ENCODE measurements at regions not wholly inside any gene's neighbourhood (a gene's known extent, or its start where the extent isn't known, plus 50 kb on each side); places are given as distances from the start of the nearest gene placed in this dataset.

- H3K27ac ChIP-seq: no peak overlapping the region
- no peak for TF ChIP-seq POLR2A (IDR thresholded peaks at IDR 0.05)
- no peak for TF ChIP-seq CTCF (IDR thresholded peaks at IDR 0.05 in 4 of 5, conservative IDR thresholded peaks at IDR 0.05 in 1 of 5)
- H3K36me3 ChIP-seq: no peaks in the 10 kb centered on the region
- no peak for DNase-seq
- no peaks in the 10 kb centered on the region for H3K27me3 ChIP-seq
- H3K4me3 ChIP-seq: no peak overlapping the region
- intact Hi-C loops (cut with DNase I; ENCODE audit: low total_unique reads): no loop called here
- H3K9me3 ChIP-seq: no peaks in the 10 kb centered on the region
- H3K4me1 ChIP-seq: peaks cover 0 to 3% of the 10 kb centered on the region in 2 donors
- in situ Hi-C loops (cut with MboI; ENCODE audit: low sequenced_read_pairs in 4 of 4): no loop called here
- no peak for ATAC-seq
Measured at GRCh38 chr2:2738276-2738675, 407.2 kb upstream of the MYT1L start.

GRCh38 chr2:2735041-2735440 lies 404.0 kb upstream of the MYT1L start:
- ATAC-seq (no peak), DNase-seq (no peak)
- Histone ChIP-seq H3K27ac (no peak overlapping the region), H3K4me1 (no peaks in the 10 kb centered on the region), H3K36me3 (no peaks in the 10 kb centered on the region), H3K4me3 (no peak overlapping the region), H3K9me3 (no peaks in the 10 kb centered on the region), H3K27me3 (no peaks in the 10 kb centered on the region)
- in situ Hi-C loops (cut with MboI; ENCODE audit: low sequenced_read_pairs in 4 of 4) (no loop called here), intact Hi-C loops (cut with DNase I; ENCODE audit: low total_unique reads) (no loop called here)
- TF ChIP-seq POLR2A (IDR thresholded peaks at IDR 0.05) (no peak), CTCF (IDR thresholded peaks at IDR 0.05 in 4 of 5, conservative IDR thresholded peaks at IDR 0.05 in 1 of 5) (no peak)

- Histone ChIP-seq H3K4me1 (no peaks in the 10 kb centered on the region), H3K36me3 (no peaks in the 10 kb centered on the region), H3K27ac (no peak overlapping the region), H3K4me3 (no peak overlapping the region), H3K9me3 (no peaks in the 10 kb centered on the region), H3K27me3 (no peaks in the 10 kb centered on the region)
- no peak for ATAC-seq
- DNase-seq: no peak
- intact Hi-C loops (cut with DNase I; ENCODE audit: low total_unique reads) (no loop called here), in situ Hi-C loops (cut with MboI; ENCODE audit: low sequenced_read_pairs in 4 of 4) (no loop called here)
- TF ChIP-seq CTCF (IDR thresholded peaks at IDR 0.05 in 4 of 5, conservative IDR thresholded peaks at IDR 0.05 in 1 of 5): no peak
- TF ChIP-seq POLR2A (IDR thresholded peaks at IDR 0.05): no peak
Measured at GRCh38 chr2:2734308-2734707, 403.2 kb upstream of the MYT1L start.

- Histone ChIP-seq H3K27me3 (no peaks in the 10 kb centered on the region), H3K36me3 (no peaks in the 10 kb centered on the region), H3K4me1 (no peaks in the 10 kb centered on the region), H3K27ac (no peak overlapping the region), H3K9me3 (no peaks in the 10 kb centered on the region), H3K4me3 (no peak overlapping the region)
- DNase-seq (no peak), ATAC-seq (no peak)
- intact Hi-C loops (cut with DNase I; ENCODE audit: low total_unique reads) (no loop called here), in situ Hi-C loops (cut with MboI; ENCODE audit: low sequenced_read_pairs in 4 of 4) (no loop called here)
- TF ChIP-seq CTCF (IDR thresholded peaks at IDR 0.05 in 4 of 5, conservative IDR thresholded peaks at IDR 0.05 in 1 of 5) (no peak), POLR2A (IDR thresholded peaks at IDR 0.05) (no peak)
Measured at GRCh38 chr2:2733818-2734217, 402.7 kb upstream of the MYT1L start.

- no peak for ATAC-seq
- no peak for DNase-seq
- Histone ChIP-seq H3K27ac (no peak overlapping the region), H3K4me1 (no peaks in the 10 kb centered on the region), H3K9me3 (no peaks in the 10 kb centered on the region), H3K27me3 (no peaks in the 10 kb centered on the region), H3K36me3 (no peaks in the 10 kb centered on the region), H3K4me3 (no peak overlapping the region)
- intact Hi-C loops (cut with DNase I; ENCODE audit: low total_unique reads) (no loop called here), in situ Hi-C loops (cut with MboI; ENCODE audit: low sequenced_read_pairs in 4 of 4) (no loop called here)
- TF ChIP-seq CTCF (IDR thresholded peaks at IDR 0.05 in 4 of 5, conservative IDR thresholded peaks at IDR 0.05 in 1 of 5) (no peak), POLR2A (IDR thresholded peaks at IDR 0.05) (no peak)
Measured at GRCh38 chr2:2732331-2733119, 401.4 kb upstream of the MYT1L start.

Measured in gastrocnemius medialis (tissue), 4 donors.